K562 (cell line): ENCODE measurements at regions not wholly inside any gene's neighbourhood (a gene's known extent, or its start where the extent isn't known, plus 50 kb on each side); places are given as distances from the start of the nearest gene placed in this dataset.

Experiments used
- ATAC-seq: fragments of 200-7000 bp; cut with Tn5 transposase; 3 replicates; pipeline ENCODE4 v1.9.1; 2020; ENCODE audit warnings: moderate library complexity
- BruUV-seq: library from RNA; stranded (reverse); fragments of 400-500 nt; replicated peaks from 2 replicates; lab custom pipeline; 2021; lab: Mats Ljungman, UMichigan
- CTCF ChIA-PET: fragments of 300-600 bp; formaldehyde crosslinking; extraction: SDS; loops from one replicate; lab custom pipeline; 2021; ENCODE audit warnings: low intra/inter-chr PET ratio; lab: Yijun Ruan, JAX
- POLR2A ChIA-PET: fragments of 300-600, 350-650 bp; sonication (Branson Sonifier 250); formaldehyde crosslinking; extraction: SDS; loops from one replicate; lab custom pipeline; 2021; ENCODE audit warnings: antibody characterized with exemption, inconsistent platforms; lab: Yijun Ruan, JAX
- DNase-seq, 4 experiments: peaks; one replicate each; pipeline versions ENCODE4 v3.0.0 to v3.0.0-alpha.2; 2011 to 2018; ENCODE audit warnings: low spot score in 3 of 4, mixed read lengths in 3 of 4; ENCODE audit errors: extremely low read depth in 1 of 4
- FAIRE-seq: peaks from 2 replicates; lab custom pipeline; 2011; peaks lifted over from hg19 to GRCh38; lab: Jason Lieb, UNC
- H2AFZ ChIP-seq: 2 replicates; pipeline ENCODE4 v1.6.0; 2011; ENCODE audit warnings: low read depth, low read length, control low read depth, inconsistent platforms
- H3K27ac ChIP-seq: fragments of 200-600 bp; 3 replicates; pipeline ENCODE4 v1.8.0; 2011; ENCODE audit warnings: low read depth, mild to moderate bottlenecking, control low read depth, inconsistent platforms, low read length, moderate library complexity, mixed read lengths; ENCODE audit errors: extremely low read depth
- H3K27me3 ChIP-seq, 2 experiments: fragments of 300-600 bp in 1 of 2; 2 replicates in 1 of 2; 3 replicates in 1 of 2; pipeline versions ENCODE4 v1.6.0 to v1.8.0; 2011; ENCODE audit warnings: inconsistent platforms in 2 of 2, low read length in 2 of 2, mild to moderate bottlenecking in 1 of 2, mixed read lengths in 1 of 2, moderate library complexity in 1 of 2; ENCODE audit not compliant: control insufficient read depth in 2 of 2, insufficient read depth in 2 of 2
- H3K36me3 ChIP-seq: fragments of 300-600 bp; 3 replicates; pipeline ENCODE4 v1.8.0; 2011; ENCODE audit warnings: mild to moderate bottlenecking, low read length, inconsistent platforms; ENCODE audit not compliant: control insufficient read depth, insufficient read depth
- H3K4me1 ChIP-seq, 2 experiments: fragments of 200-600 bp in 1 of 2; replicated peaks in 1 of 2; 2 replicates in 1 of 2; 3 replicates in 1 of 2; pipeline versions ENCODE4 v1.5.1 to v1.8.0; 2011; ENCODE audit warnings: inconsistent platforms in 2 of 2, low read length in 2 of 2, mild to moderate bottlenecking in 1 of 2, mixed read lengths in 1 of 2, moderate library complexity in 1 of 2; ENCODE audit not compliant: control insufficient read depth in 2 of 2, insufficient read depth in 2 of 2
- H3K4me2 ChIP-seq: 2 replicates; pipeline ENCODE4 v1.6.1; 2011; ENCODE audit warnings: low read length, control low read depth, inconsistent platforms, mixed read lengths; ENCODE audit not compliant: insufficient read depth
- H3K4me3 ChIP-seq: fragments of 200-600 bp; sonication (generic), shearing (Covaris generic); 2 replicates; pipeline ENCODE4 v1.5.1; 2016; ENCODE audit warnings: control low read depth, inconsistent platforms
- H3K79me2 ChIP-seq: fragments of 200-600 bp; 3 replicates; pipeline ENCODE4 v1.8.0; 2011; ENCODE audit warnings: low read length, inconsistent platforms; ENCODE audit not compliant: control insufficient read depth, insufficient read depth
- H3K9ac ChIP-seq, 2 experiments: 2 replicates each; pipeline versions ENCODE4 v1.6.0 to v1.6.1; 2011; ENCODE audit warnings: low read depth in 2 of 2, low read length in 2 of 2, control low read depth in 1 of 2, inconsistent platforms in 1 of 2, mild to moderate bottlenecking in 1 of 2, mixed read lengths in 1 of 2; ENCODE audit not compliant: insufficient read depth in 1 of 2
- H3K9me1 ChIP-seq: one replicate; pipeline ENCODE4 v1.6.0; 2011; ENCODE audit warnings: inconsistent platforms, mild to moderate bottlenecking, low read length, moderate library complexity; ENCODE audit not compliant: control insufficient read depth, insufficient read depth
- H3K9me3 ChIP-seq: replicated peaks from 2 replicates; pipeline ENCODE4 v1.5.1; 2011; ENCODE audit warnings: low read depth, low read length, inconsistent platforms; ENCODE audit not compliant: control insufficient read depth, insufficient read depth
- H4K20me1 ChIP-seq: replicated peaks from 2 replicates; pipeline ENCODE4 v1.6.1; 2011; ENCODE audit warnings: low read length, inconsistent platforms, mixed read lengths; ENCODE audit not compliant: control insufficient read depth, insufficient read depth
- CCAR2 ChIP-seq: fragments of 200-400 bp; formaldehyde crosslinking; IDR thresholded peaks from 2 replicates; pipeline ENCODE4 v1.6.1; 2017; ENCODE audit warnings: mild to moderate bottlenecking, low read depth, low read length
- GTF2A2 ChIP-seq: IDR thresholded peaks from 2 replicates; pipeline ENCODE4 v1.6.1; 2016; ENCODE audit warnings: mild to moderate bottlenecking, missing genetic modification characterization, missing compliant biosample characterization
- HCFC1 ChIP-seq: IDR thresholded peaks from 2 replicates; pipeline ENCODE4 v1.6.1; 2012; ENCODE audit warnings: low read depth, low read length, improper control_type of control experiment
- MAFG ChIP-seq: fragments of 450-650 bp; conservative IDR thresholded peaks from 2 replicates; pipeline ENCODE4 v1.6.1; 2016; ENCODE audit warnings: missing genetic modification characterization, missing compliant biosample characterization
- PPARD ChIP-seq: fragments of 250-450 bp; sonication (Bioruptor Pico); IDR thresholded peaks from 2 replicates; pipeline ENCODE4 v1.8.0; 2022; ENCODE audit warnings: inconsistent platforms, mild to moderate bottlenecking, moderate library complexity
- RAD21 ChIP-seq, 2 experiments: fragments of 250-450 bp in 1 of 2; fragments of 450-650 bp in 1 of 2; sonication (Bioruptor Pico) in 1 of 2; formaldehyde crosslinking in 1 of 2; IDR thresholded peaks in 1 of 2; conservative IDR thresholded peaks in 1 of 2; 2 replicates each; pipeline versions ENCODE4 v1.4.0 to v1.8.0; 2020 to 2022; ENCODE audit warnings: mild to moderate bottlenecking in 2 of 2, moderate library complexity in 1 of 2
- TAF1 ChIP-seq: IDR thresholded peaks from 2 replicates; pipeline ENCODE4 v1.6.1; 2011; ENCODE audit warnings: mild to moderate bottlenecking, low read length, moderate library complexity; ENCODE audit not compliant: insufficient read depth, control insufficient read depth, severe bottlenecking; ENCODE audit errors: extremely low read depth
- TAL1 ChIP-seq: fragments of 450-650 bp; IDR thresholded peaks from 2 replicates; pipeline ENCODE4 v1.6.1; 2016; ENCODE audit warnings: mild to moderate bottlenecking
- TEAD1 ChIP-seq, 2 experiments: fragments of 450-650 bp in 1 of 2; sonication (generic) in 1 of 2; formaldehyde crosslinking; IDR thresholded peaks; 2 replicates each; pipeline versions ENCODE4 v1.4.0 to v1.8.0; 2020 to 2022; ENCODE audit warnings: mild to moderate bottlenecking in 2 of 2, missing genetic modification reagents in 1 of 2
- WGBS: fragments of 100-300 bp; shearing (Covaris generic); methylation state at CpG from one replicate; pipeline ENCODE4 v1.1.6; 2016; ENCODE audit warnings: low coverage, mixed read lengths; ENCODE audit not compliant: insufficient coverage; ENCODE audit errors: missing lambda C conversion rate; 5-methylcytosine and 5-hydroxymethylcytosine counted together
- in situ Hi-C: fragments of 300-500 bp; cut with MboI; formaldehyde crosslinking; loops from 4 replicates; pipeline ENCODE4 v1.15.0; 2018; ENCODE audit warnings: inconsistent platforms, mixed read lengths
- intact Hi-C: fragments of 100-400 bp; cut with micrococcal nuclease; formaldehyde crosslinking; loops from 2 replicates; pipeline ENCODE4 v1.14.2; 2022
- TF ChIP-seq, protein P1 (sequence below): sonication (generic); formaldehyde crosslinking; IDR thresholded peaks from 2 replicates; pipeline ENCODE4 v1.8.1; 2023; ENCODE audit warnings: mild to moderate bottlenecking, missing genetic modification reagents, moderate library complexity

- Histone ChIP-seq H3K79me2 (no peaks in the 10 kb centered on the region), H3K27me3 (no peaks in the 10 kb centered on the region), H3K36me3 (no peaks in the 10 kb centered on the region), H3K9me1 (no peaks in the 10 kb centered on the region), H3K27ac (no peak overlapping the region), H3K4me1 (no peaks in the 10 kb centered on the region), H3K9ac (no peak overlapping the region), H3K4me2 (no peak overlapping the region), H3K4me3 (no peak overlapping the region), H3K9me3 (no peaks in the 10 kb centered on the region), H2AFZ (no peak overlapping the region), H4K20me1 (no peaks in the 10 kb centered on the region)
- ChIA-PET POLR2A (no interaction called here), CTCF (no interaction called here)
- intact Hi-C loops, result no loop called here
- in situ Hi-C loops, result no loop called here
- BruUV-seq, result no TSS peak
- FAIRE-seq, result no peak
- 3% methylated on average over 5 of the region's 5 CpGs for WGBS
- no peak for DNase-seq
- TF ChIP-seq PPARD (CRISPR knock-in tag) (no peak), RAD21 (CRISPR knock-in tag; conservative IDR thresholded peaks at IDR 0.05 in 1 of 2, IDR thresholded peaks at IDR 0.05 in 1 of 2) (no peak), MAFG (tag) (no peak), TEAD1 (CRISPR knock-in tag; IDR thresholded peaks at IDR 0.05) (no peak), TAL1 (no peak), CCAR2 (no peak), TAF1 (no peak), HCFC1 (no peak), GTF2A2 (tag) (no peak)
- TF ChIP-seq, protein P1, sequence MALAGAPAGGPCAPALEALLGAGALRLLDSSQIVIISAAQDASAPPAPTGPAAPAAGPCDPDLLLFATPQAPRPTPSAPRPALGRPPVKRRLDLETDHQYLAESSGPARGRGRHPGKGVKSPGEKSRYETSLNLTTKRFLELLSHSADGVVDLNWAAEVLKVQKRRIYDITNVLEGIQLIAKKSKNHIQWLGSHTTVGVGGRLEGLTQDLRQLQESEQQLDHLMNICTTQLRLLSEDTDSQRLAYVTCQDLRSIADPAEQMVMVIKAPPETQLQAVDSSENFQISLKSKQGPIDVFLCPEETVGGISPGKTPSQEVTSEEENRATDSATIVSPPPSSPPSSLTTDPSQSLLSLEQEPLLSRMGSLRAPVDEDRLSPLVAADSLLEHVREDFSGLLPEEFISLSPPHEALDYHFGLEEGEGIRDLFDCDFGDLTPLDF (CRISPR knock-in tag), result no peak
- no peak for ATAC-seq
These were observed 867.8 kb upstream of the CDH8 start for GRCh38 chr16:62903961-62904502.
